ENCODE measurements at regions not wholly inside any gene's neighbourhood (a gene's known extent, or its start where the extent isn't known, plus 50 kb on each side); places are given as distances from the start of the nearest gene placed in this dataset.

DNA sequence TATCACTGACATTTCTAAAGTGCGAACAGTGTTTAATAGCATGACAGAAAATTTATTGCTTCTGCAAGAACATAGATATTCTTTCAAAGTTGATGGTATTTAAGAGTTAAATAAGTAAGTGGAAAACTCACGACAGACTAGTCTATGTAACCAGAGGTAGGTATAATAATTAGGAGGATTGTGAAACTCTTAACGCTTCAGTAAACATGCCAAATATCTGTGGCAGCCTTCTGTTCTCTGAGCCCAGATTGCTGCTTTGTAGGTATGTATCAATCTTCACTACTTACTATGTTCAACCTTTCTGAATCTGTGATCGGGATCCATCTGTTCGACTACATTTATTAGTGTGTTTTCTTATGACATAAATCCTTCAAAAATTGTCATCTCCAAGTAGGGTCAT, 53.6 kb upstream of the SPANXB1 start:
- no peak overlapping the region for H3K4me3 ChIP-seq (ENCODE audit: low read length)
- no peaks in the 10 kb centered on the region for H3K4me1 ChIP-seq (ENCODE audit: low read length)
- no peak overlapping the region for H3K27ac ChIP-seq (ENCODE audit: low read length)
- H4K20me1 ChIP-seq (ENCODE audit: insufficient read depth, low read length) = no peaks in the 10 kb centered on the region
- no peaks in the 10 kb centered on the region for H3K27me3 ChIP-seq (ENCODE audit: low read depth, low read length)
- no peak for TF ChIP-seq EZH2phosphoT487 (IDR thresholded peaks at IDR 0.05; ENCODE audit: low read depth)
- TF ChIP-seq, protein P1, sequence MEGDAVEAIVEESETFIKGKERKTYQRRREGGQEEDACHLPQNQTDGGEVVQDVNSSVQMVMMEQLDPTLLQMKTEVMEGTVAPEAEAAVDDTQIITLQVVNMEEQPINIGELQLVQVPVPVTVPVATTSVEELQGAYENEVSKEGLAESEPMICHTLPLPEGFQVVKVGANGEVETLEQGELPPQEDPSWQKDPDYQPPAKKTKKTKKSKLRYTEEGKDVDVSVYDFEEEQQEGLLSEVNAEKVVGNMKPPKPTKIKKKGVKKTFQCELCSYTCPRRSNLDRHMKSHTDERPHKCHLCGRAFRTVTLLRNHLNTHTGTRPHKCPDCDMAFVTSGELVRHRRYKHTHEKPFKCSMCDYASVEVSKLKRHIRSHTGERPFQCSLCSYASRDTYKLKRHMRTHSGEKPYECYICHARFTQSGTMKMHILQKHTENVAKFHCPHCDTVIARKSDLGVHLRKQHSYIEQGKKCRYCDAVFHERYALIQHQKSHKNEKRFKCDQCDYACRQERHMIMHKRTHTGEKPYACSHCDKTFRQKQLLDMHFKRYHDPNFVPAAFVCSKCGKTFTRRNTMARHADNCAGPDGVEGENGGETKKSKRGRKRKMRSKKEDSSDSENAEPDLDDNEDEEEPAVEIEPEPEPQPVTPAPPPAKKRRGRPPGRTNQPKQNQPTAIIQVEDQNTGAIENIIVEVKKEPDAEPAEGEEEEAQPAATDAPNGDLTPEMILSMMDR (IDR thresholded peaks at IDR 0.05; ENCODE audit: low read depth, low read length) = no peak
- no peak overlapping the region for H3K9ac ChIP-seq (ENCODE audit: low read length)
- H2AFZ ChIP-seq (ENCODE audit: low read depth, low read length) = no peak overlapping the region
- H3K9me3 ChIP-seq (ENCODE audit: insufficient read depth, low read length) = no peaks in the 10 kb centered on the region
- H3K36me3 ChIP-seq (replicated peaks; ENCODE audit: low read depth, low read length) = no peaks in the 10 kb centered on the region
- H3K4me2 ChIP-seq (ENCODE audit: low read length) = no peak overlapping the region
- no peaks in the 10 kb centered on the region for H3K79me2 ChIP-seq (ENCODE audit: low read length)

DNA sequence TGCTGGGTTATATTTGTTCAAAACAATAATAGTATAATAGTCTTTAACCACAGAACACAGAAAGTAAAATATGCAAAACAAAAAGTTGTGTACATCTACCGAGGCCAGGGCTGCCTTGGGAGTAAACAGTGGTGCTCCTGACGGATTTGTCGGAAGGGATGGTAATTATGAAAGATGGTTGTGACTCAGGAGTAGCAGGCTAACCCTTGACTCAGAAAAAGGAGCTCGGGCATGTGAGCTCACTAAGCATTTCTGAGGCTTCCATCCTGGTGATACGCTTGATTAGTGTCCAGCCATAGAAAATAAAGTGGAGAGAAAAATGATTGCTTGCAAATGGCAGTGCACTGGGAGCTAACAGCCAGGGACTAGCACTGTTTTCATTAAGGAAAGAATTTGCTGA, 53.2 kb upstream of the SPANXB1 start:
- TF ChIP-seq, protein P1 (IDR thresholded peaks at IDR 0.05; ENCODE audit: low read depth, low read length) = no peak
- no peak for TF ChIP-seq EZH2phosphoT487 (IDR thresholded peaks at IDR 0.05; ENCODE audit: low read depth)
- no peaks in the 10 kb centered on the region for H3K27me3 ChIP-seq (ENCODE audit: low read depth, low read length)
- no peak overlapping the region for H3K27ac ChIP-seq (ENCODE audit: low read length)
- no peak overlapping the region for H3K4me3 ChIP-seq (ENCODE audit: low read length)
- no peak overlapping the region for H2AFZ ChIP-seq (ENCODE audit: low read depth, low read length)
- H3K4me1 ChIP-seq (ENCODE audit: low read length) = no peaks in the 10 kb centered on the region
- H4K20me1 ChIP-seq (ENCODE audit: insufficient read depth, low read length) = no peaks in the 10 kb centered on the region
- no peak overlapping the region for H3K9ac ChIP-seq (ENCODE audit: low read length)
- H3K9me3 ChIP-seq (ENCODE audit: insufficient read depth, low read length) = no peaks in the 10 kb centered on the region
- no peaks in the 10 kb centered on the region for H3K36me3 ChIP-seq (replicated peaks; ENCODE audit: low read depth, low read length)
- no peaks in the 10 kb centered on the region for H3K79me2 ChIP-seq (ENCODE audit: low read length)
- H3K4me2 ChIP-seq (ENCODE audit: low read length) = no peak overlapping the region
